H1 (cell line): ENCODE measurements at regions not wholly inside any gene's neighbourhood (a gene's known extent, or its start where the extent isn't known, plus 50 kb on each side); places are given as distances from the start of the nearest gene placed in this dataset.

Experiments
- CTCF ChIA-PET: fragments of 300-600 bp; sonication (Branson Sonifier 250); formaldehyde crosslinking; loops from one replicate; lab custom pipeline; 2021; ENCODE audit not compliant: partially characterized antibody; lab: Charles Lee
- POLR2A ChIA-PET: fragments of 300-600 bp; sonication (Branson Sonifier 250); formaldehyde crosslinking; loops from one replicate; lab custom pipeline; 2021; ENCODE audit warnings: inconsistent platforms; ENCODE audit not compliant: partially characterized antibody; lab: Charles Lee
- DNase-seq, 2 experiments: peaks; one replicate each; pipeline versions ENCODE4 v3.0.0 to v3.0.0-alpha.2; 2010 to 2022; ENCODE audit warnings: low spot score in 2 of 2, low read depth in 1 of 2, mixed read lengths in 1 of 2
- FAIRE-seq: peaks from 2 replicates; lab custom pipeline; 2011; peaks lifted over from hg19 to GRCh38; lab: Jason Lieb, UNC
- H2AFZ ChIP-seq: 2 replicates; pipeline ENCODE4 v1.8.1; 2012; ENCODE audit warnings: low read length, inconsistent platforms
- H2AK5ac ChIP-seq: 2 replicates; pipeline ENCODE4 v1.6.1; 2013; ENCODE audit warnings: low read depth, low read length
- H2BK120ac ChIP-seq: replicated peaks from 2 replicates; pipeline ENCODE3; 2013; ENCODE audit warnings: low read depth, low read length, inconsistent platforms
- H2BK12ac ChIP-seq: 2 replicates; pipeline ENCODE4 v1.6.1; 2013; ENCODE audit warnings: low read depth, low read length
- H2BK15ac ChIP-seq: 2 replicates; pipeline ENCODE4 v1.6.1; 2013; ENCODE audit warnings: low read length
- H2BK20ac ChIP-seq: 2 replicates; pipeline ENCODE4 v1.6.1; 2013; ENCODE audit warnings: low read length
- H2BK5ac ChIP-seq: 2 replicates; pipeline ENCODE4 v1.6.1; 2013; ENCODE audit warnings: low read depth, low read length
- H3K14ac ChIP-seq: 2 replicates; pipeline ENCODE4 v1.6.1; 2013; ENCODE audit warnings: inconsistent platforms; ENCODE audit not compliant: insufficient read length
- H3K18ac ChIP-seq: 2 replicates; pipeline ENCODE4 v1.6.1; 2013; ENCODE audit warnings: low read length; ENCODE audit errors: extremely low read depth
- H3K23ac ChIP-seq: 2 replicates; pipeline ENCODE4 v1.6.1; 2013; ENCODE audit warnings: inconsistent platforms; ENCODE audit not compliant: insufficient read length
- H3K23me2 ChIP-seq: 2 replicates; pipeline ENCODE4 v1.6.1; 2013; ENCODE audit warnings: low read depth, low read length
- H3K27ac ChIP-seq: 2 replicates; pipeline ENCODE4 v1.6.1; 2011; ENCODE audit warnings: low read depth, low read length, inconsistent platforms
- H3K27me3 ChIP-seq, 4 experiments: replicated peaks in 1 of 4; 1 replicate in 1 of 4; 2 replicates in 3 of 4; pipeline versions ENCODE4 v1.6.1 to v1.8.1; 2011 to 2013; ENCODE audit warnings: low read length in 3 of 4, mild to moderate bottlenecking in 3 of 4, inconsistent platforms in 2 of 4, mixed read lengths in 2 of 4, moderate library complexity in 1 of 4; ENCODE audit not compliant: control insufficient read depth in 3 of 4, insufficient read depth in 3 of 4; ENCODE audit errors: extremely low read depth in 1 of 4
- H3K36me3 ChIP-seq, 4 experiments: 2 replicates each; pipeline versions ENCODE4 v1.6.1 to v1.8.1; 2011 to 2013; ENCODE audit warnings: mild to moderate bottlenecking in 4 of 4, low read length in 3 of 4, moderate library complexity in 2 of 4, control low read depth in 1 of 4, inconsistent platforms in 1 of 4; ENCODE audit not compliant: insufficient read depth in 4 of 4, control insufficient read depth in 2 of 4
- H3K4ac ChIP-seq: replicated peaks from 2 replicates; pipeline ENCODE3; 2013; ENCODE audit warnings: low read length, low read depth, mixed read lengths, inconsistent platforms; ENCODE audit not compliant: insufficient read length
- H3K4me1 ChIP-seq, 4 experiments: replicated peaks in 1 of 4; 1 replicate in 1 of 4; 2 replicates in 3 of 4; pipeline versions ENCODE4 v1.6.1 to v1.8.1; 2011 to 2013; ENCODE audit warnings: low read length in 3 of 4, inconsistent platforms in 2 of 4, mixed read lengths in 1 of 4; ENCODE audit not compliant: insufficient read depth in 4 of 4, control insufficient read depth in 3 of 4
- H3K4me2 ChIP-seq, 2 experiments: 2 replicates each; pipeline versions ENCODE4 v1.6.1 to v1.8.1; 2011 to 2013; ENCODE audit warnings: low read depth in 2 of 2, low read length in 2 of 2, control low read depth in 1 of 2, inconsistent platforms in 1 of 2, mild to moderate bottlenecking in 1 of 2; ENCODE audit not compliant: insufficient read depth in 1 of 2
- H3K4me3 ChIP-seq, 4 experiments: fragments of 200-600, 300-600 bp in 1 of 4; sonication (generic), shearing (Covaris generic), sonication (Bioruptor Twin) in 1 of 4; 2 replicates each; pipeline versions ENCODE4 v1.5.1 to v1.8.1; 2011 to 2016; ENCODE audit warnings: low read length in 4 of 4, low read depth in 3 of 4, control low read depth in 2 of 4, inconsistent platforms in 2 of 4, mild to moderate bottlenecking in 2 of 4, mixed read lengths in 1 of 4, moderate library complexity in 1 of 4; ENCODE audit not compliant: insufficient read depth in 2 of 4; ENCODE audit errors: extremely low read depth in 1 of 4
- H3K56ac ChIP-seq: replicated peaks from 2 replicates; pipeline ENCODE3; 2013; ENCODE audit warnings: low read depth, mild to moderate bottlenecking, mixed read lengths, low read length, inconsistent platforms; ENCODE audit not compliant: insufficient read length
- H3K79me1 ChIP-seq: 2 replicates; pipeline ENCODE4 v1.6.1; 2013; ENCODE audit warnings: low read depth, low read length, control low read depth
- H3K79me2 ChIP-seq, 2 experiments: 2 replicates each; pipeline versions ENCODE4 v1.6.1 to v1.8.1; 2012 to 2013; ENCODE audit warnings: low read length in 2 of 2, mild to moderate bottlenecking in 2 of 2, inconsistent platforms in 1 of 2; ENCODE audit not compliant: insufficient read depth in 2 of 2, control insufficient read depth in 1 of 2
- H3K9ac ChIP-seq, 4 experiments: replicated peaks in 1 of 4; 1 replicate in 1 of 4; 2 replicates in 3 of 4; pipeline versions ENCODE4 v1.6.1 to v1.8.1; 2011 to 2013; ENCODE audit warnings: low read depth in 3 of 4, low read length in 3 of 4, control low read depth in 2 of 4, mild to moderate bottlenecking in 2 of 4, moderate library complexity in 2 of 4, inconsistent platforms in 1 of 4; ENCODE audit errors: extremely low read depth in 1 of 4
- H3K9me3 ChIP-seq, 2 experiments: 2 replicates each; pipeline versions ENCODE4 v1.6.1 to v1.8.1; 2012 to 2013; ENCODE audit warnings: mild to moderate bottlenecking in 2 of 2, moderate library complexity in 2 of 2, control low read depth in 1 of 2, inconsistent platforms in 1 of 2, low read depth in 1 of 2, low read length in 1 of 2, mixed read lengths in 1 of 2; ENCODE audit not compliant: insufficient read depth in 2 of 2
- H4K20me1 ChIP-seq, 2 experiments: replicated peaks in 1 of 2; 2 replicates each; pipeline versions ENCODE3 to v1.8.1; 2011 to 2013; ENCODE audit warnings: inconsistent platforms in 2 of 2, low read length in 2 of 2, mild to moderate bottlenecking in 1 of 2; ENCODE audit not compliant: insufficient read depth in 2 of 2, control insufficient read depth in 1 of 2
- H4K5ac ChIP-seq: 2 replicates; pipeline ENCODE4 v1.6.1; 2013; ENCODE audit warnings: low read length, low read depth, mixed read lengths, inconsistent platforms; ENCODE audit not compliant: insufficient read length
- H4K8ac ChIP-seq: 2 replicates; pipeline ENCODE4 v1.8.0; 2013; ENCODE audit warnings: mild to moderate bottlenecking, moderate library complexity, low read length, inconsistent platforms; ENCODE audit not compliant: insufficient read depth; ENCODE audit errors: extremely low read depth
- H4K91ac ChIP-seq: replicated peaks from 2 replicates; pipeline ENCODE3; 2013; ENCODE audit warnings: low read length, mixed read lengths, inconsistent platforms; ENCODE audit not compliant: insufficient read length
- ASH2L ChIP-seq: fragments of 200-600, 300-600 bp; sonication (generic); IDR thresholded peaks from one replicate; pipeline ENCODE4 v1.7.1; 2017; ENCODE audit warnings: low read length
- BACH1 ChIP-seq: IDR thresholded peaks from 2 replicates; pipeline ENCODE4 v1.6.1; 2012; ENCODE audit warnings: low read length, improper control_type of control experiment
- CTBP2 ChIP-seq: IDR thresholded peaks from 2 replicates; pipeline ENCODE4 v1.7.0; 2011; ENCODE audit warnings: borderline replicate concordance, mild to moderate bottlenecking, moderate library complexity, mixed read lengths, low read length; ENCODE audit not compliant: insufficient read depth, insufficient read length
- EGR1 ChIP-seq: IDR thresholded peaks from 2 replicates; pipeline ENCODE4 v1.6.1; 2011; ENCODE audit warnings: low read depth, low read length, borderline replicate concordance
- HDAC2 ChIP-seq, 2 experiments: fragments of 300-600 bp in 1 of 2; sonication (generic) in 1 of 2; IDR thresholded peaks; 2 replicates each; pipeline ENCODE4 v1.6.1; 2011 to 2012; ENCODE audit warnings: low read depth in 2 of 2, low read length in 2 of 2, mild to moderate bottlenecking in 2 of 2, moderate library complexity in 2 of 2, borderline replicate concordance in 1 of 2, inconsistent platforms in 1 of 2
- HDAC6 ChIP-seq: IDR thresholded peaks from one replicate; pipeline ENCODE4 v1.7.1; 2012; ENCODE audit warnings: low read depth, mild to moderate bottlenecking, inconsistent platforms, low read length, moderate library complexity
- JUN ChIP-seq: IDR thresholded peaks from 2 replicates; pipeline ENCODE4 v1.6.1; 2011; ENCODE audit warnings: low read depth, mild to moderate bottlenecking, improper control_type of control experiment, low read length
- KDM1A ChIP-seq: fragments of 200-600, 300-600 bp; sonication (generic); IDR thresholded peaks from 2 replicates; pipeline ENCODE4 v1.7.1; 2016; ENCODE audit warnings: mild to moderate bottlenecking, low read length, borderline replicate concordance
- PHF8 ChIP-seq: fragments of 200-600 bp; sonication (generic); conservative IDR thresholded peaks from 2 replicates; pipeline ENCODE4 v1.7.1; 2012; ENCODE audit warnings: low read depth, mild to moderate bottlenecking, inconsistent platforms, low read length, moderate library complexity
- SP2 ChIP-seq: IDR thresholded peaks from 2 replicates; pipeline ENCODE4 v1.6.1; 2012; ENCODE audit warnings: mild to moderate bottlenecking, low read length, inconsistent platforms
- SP4 ChIP-seq: IDR thresholded peaks from 2 replicates; pipeline ENCODE4 v1.6.1; 2012; ENCODE audit warnings: low read length, inconsistent platforms
- TAF1 ChIP-seq: IDR thresholded peaks from 2 replicates; pipeline ENCODE4 v1.6.1; 2011; ENCODE audit warnings: mild to moderate bottlenecking, low read depth, low read length
- TCF12 ChIP-seq: IDR thresholded peaks from 2 replicates; pipeline ENCODE4 v1.6.1; 2011; ENCODE audit warnings: low read depth, mild to moderate bottlenecking, low read length
- WGBS, 2 experiments: shearing (Covaris generic) in 1 of 2; methylation state at CpG; one replicate each; pipeline versions ENCODE4 v1.1.6 to v1.1.7; 2013 to 2015; ENCODE audit warnings: low lambda C conversion rate in 2 of 2, mixed read lengths in 2 of 2, inconsistent platforms in 1 of 2, low coverage in 1 of 2, missing lambda C conversion rate in 1 of 2; ENCODE audit not compliant: insufficient replicate concordance in 2 of 2, insufficient coverage in 1 of 2, insufficient read length in 1 of 2; ENCODE audit errors: extremely low coverage in 1 of 2, missing lambda C conversion rate in 1 of 2; 5-methylcytosine and 5-hydroxymethylcytosine counted together

- H3K23ac ChIP-seq = no peak overlapping the region
- no peak overlapping the region for H4K8ac ChIP-seq
- TF ChIP-seq HDAC2 (IDR thresholded peaks at IDR 0.05; ENCODE audit: borderline replicate concordance in 1 of 2, low read depth in 2 of 2, low read length in 2 of 2) = no peak
- no peak for TF ChIP-seq CTBP2
- no peak for TF ChIP-seq SP2
- TF ChIP-seq JUN = no peak
- no peak for TF ChIP-seq ASH2L
- no peak for TF ChIP-seq KDM1A
- TF ChIP-seq SP4 = no peak
- TF ChIP-seq HDAC6 = no peak
- no peak for TF ChIP-seq EGR1
- no peak for TF ChIP-seq TCF12
- TF ChIP-seq TAF1 = no peak
- no peak for TF ChIP-seq PHF8
- no peak for TF ChIP-seq BACH1
- ChIA-PET POLR2A (no interaction called here), CTCF (interaction anchor here (0.6 kb wide), 1 partner anchor 1808 kb away, joined by 3 read pairs; no protein-coding TSS in a partner anchor)
- H3K56ac ChIP-seq = no peak overlapping the region
- H4K91ac ChIP-seq = no peak overlapping the region
- H2AFZ ChIP-seq = no peak overlapping the region
- H3K18ac ChIP-seq = no peak overlapping the region
- H3K14ac ChIP-seq = no peak overlapping the region
- no peak overlapping the region for H2BK5ac ChIP-seq
- no peak overlapping the region for H2BK20ac ChIP-seq
- no peaks in the 10 kb centered on the region for H3K23me2 ChIP-seq
- 86% methylated on average over 1 of the region's 1 CpG; no CpG with 5 or more reads in 1 of the 2 experiments for WGBS, 2 experiments
- H4K5ac ChIP-seq = no peak overlapping the region
- H2BK15ac ChIP-seq = no peak overlapping the region
- H3K9me3 ChIP-seq = peaks cover 2 to 7% of the 10 kb centered on the region in 2 experiments; a peak in 2 of 4 replicates
- H2BK12ac ChIP-seq = no peak overlapping the region
- H3K4ac ChIP-seq = no peak overlapping the region
- no peaks in the 10 kb centered on the region for H4K20me1 ChIP-seq
- no peak for FAIRE-seq
- H3K79me2 ChIP-seq = no peaks in the 10 kb centered on the region
- no peaks in the 10 kb centered on the region for H3K36me3 ChIP-seq
- no peak overlapping the region for H3K4me2 ChIP-seq
- no peak overlapping the region for H3K9ac ChIP-seq
- peaks cover 2 to 12% (median 6%) of the 10 kb centered on the region in 4 experiments; a peak in 5 of 7 replicates for H3K4me1 ChIP-seq
- no peak overlapping the region for H3K4me3 ChIP-seq
- no peak overlapping the region for H2AK5ac ChIP-seq
- H3K27ac ChIP-seq = no peak overlapping the region
- H3K79me1 ChIP-seq = no peaks in the 10 kb centered on the region
- DNase-seq = no peak
- no peaks in the 10 kb centered on the region for H3K27me3 ChIP-seq
- no peak overlapping the region for H2BK120ac ChIP-seq
Measured at GRCh38 chr2:5538313-5538712, 153.9 kb upstream of the SOX11 start.
